Loucy (cell line): ENCODE measurements at regions not wholly inside any gene's neighbourhood (a gene's known extent, or its start where the extent isn't known, plus 50 kb on each side); places are given as distances from the start of the nearest gene placed in this dataset.

Experiments used
- H2AFZ ChIP-seq: fragments of 200-600 bp; sonication (generic); 2 replicates; pipeline ENCODE4 v1.6.0; 2016; ENCODE audit warnings: antibody characterized with exemption, mild to moderate bottlenecking, low read length, moderate library complexity
- H3F3A ChIP-seq: fragments of 200-600 bp; 2 replicates; pipeline ENCODE4 v1.6.0; 2016; ENCODE audit warnings: antibody characterized with exemption, low read depth, mild to moderate bottlenecking
- H3K27me3 ChIP-seq: fragments of 200-600 bp; sonication (generic); 2 replicates; pipeline ENCODE4 v1.6.1; 2014; ENCODE audit warnings: low read length, mild to moderate bottlenecking; ENCODE audit not compliant: insufficient read depth, poor library complexity, severe bottlenecking
- H3K36me3 ChIP-seq: fragments of 200-600 bp; sonication (generic); 2 replicates; pipeline ENCODE4 v1.6.1; 2016; ENCODE audit warnings: low read length; ENCODE audit not compliant: insufficient read depth
- H3K4me1 ChIP-seq: fragments of 200-600 bp; sonication (generic); 2 replicates; pipeline ENCODE4 v1.5.1; 2014; ENCODE audit warnings: low read length, mild to moderate bottlenecking; ENCODE audit not compliant: insufficient read depth, poor library complexity, severe bottlenecking
- H3K4me2 ChIP-seq: fragments of 200-600 bp; sonication (generic); 2 replicates; pipeline ENCODE4 v1.6.0; 2014; ENCODE audit warnings: antibody characterized with exemption, low read length, low read depth, mild to moderate bottlenecking; ENCODE audit not compliant: poor library complexity, severe bottlenecking
- H3K4me3 ChIP-seq: fragments of 200-600 bp; sonication (generic); 2 replicates; pipeline ENCODE4 v1.5.1; 2014; ENCODE audit warnings: low read length, mild to moderate bottlenecking, mixed read lengths; ENCODE audit not compliant: poor library complexity, severe bottlenecking
- H3K79me2 ChIP-seq: fragments of 200-600 bp; sonication (generic); 2 replicates; pipeline ENCODE4 v1.6.1; 2014; ENCODE audit warnings: low read length; ENCODE audit not compliant: insufficient read depth
- H3K9ac ChIP-seq: fragments of 200-600 bp; sonication (generic); 2 replicates; pipeline ENCODE4 v1.6.0; 2014; ENCODE audit warnings: mild to moderate bottlenecking, low read depth, low read length, moderate library complexity; ENCODE audit not compliant: poor library complexity, severe bottlenecking
- H3K9me2 ChIP-seq: fragments of 200-600 bp; sonication (generic); replicated peaks from 2 replicates; pipeline ENCODE4 v1.6.1; 2016; ENCODE audit warnings: low read depth, low read length, mixed read lengths
- H3K9me3 ChIP-seq: fragments of 200-600 bp; sonication (generic); 2 replicates; pipeline ENCODE4 v1.6.1; 2014; ENCODE audit warnings: mild to moderate bottlenecking, antibody characterized with exemption, low read length, low read depth; ENCODE audit not compliant: insufficient read depth
- H4K20me1 ChIP-seq: fragments of 200-600 bp; sonication (generic); 2 replicates; pipeline ENCODE4 v1.6.0; 2014; ENCODE audit warnings: antibody characterized with exemption, low read length, mild to moderate bottlenecking; ENCODE audit not compliant: insufficient read depth, poor library complexity, severe bottlenecking
- CTCF ChIP-seq: fragments of 200-600 bp; sonication (generic); conservative IDR thresholded peaks from 2 replicates; pipeline ENCODE4 v1.5.1; 2014; ENCODE audit warnings: mild to moderate bottlenecking, antibody characterized with exemption, low read length
- EZH2phosphoT487 ChIP-seq: fragments of 200-600 bp; IDR thresholded peaks from 2 replicates; pipeline ENCODE4 v1.6.1; 2018; ENCODE audit warnings: antibody characterized with exemption, mild to moderate bottlenecking, moderate library complexity, borderline replicate concordance

GRCh38 chr5:155368490-155368889 is 354.9 kb downstream of the KIF4B start:
- H3K79me2 ChIP-seq: no peaks in the 10 kb centered on the region
- H3F3A ChIP-seq: no peaks in the 10 kb centered on the region
- H3K9ac ChIP-seq: no peak overlapping the region
- H3K4me2 ChIP-seq: no peak overlapping the region
- H3K4me1 ChIP-seq: no peaks in the 10 kb centered on the region
- no peaks in the 10 kb centered on the region for H3K36me3 ChIP-seq
- no peak overlapping the region for H3K4me3 ChIP-seq
- no peaks in the 10 kb centered on the region for H4K20me1 ChIP-seq
- no peaks in the 10 kb centered on the region for H3K9me2 ChIP-seq
- H2AFZ ChIP-seq: no peak overlapping the region
- no peaks in the 10 kb centered on the region for H3K9me3 ChIP-seq
- TF ChIP-seq EZH2phosphoT487: no peak
- no peak for TF ChIP-seq CTCF
- no peaks in the 10 kb centered on the region for H3K27me3 ChIP-seq

GRCh38 chr5:155380480-155380879 is 366.9 kb downstream of the KIF4B start:
- Histone ChIP-seq H3K36me3 (no peaks in the 10 kb centered on the region), H3K9me2 (no peaks in the 10 kb centered on the region), H3K4me1 (no peaks in the 10 kb centered on the region), H3K4me2 (no peak overlapping the region), H4K20me1 (no peaks in the 10 kb centered on the region), H3K4me3 (no peak overlapping the region), H3K9ac (no peak overlapping the region), H3F3A (no peaks in the 10 kb centered on the region), H3K79me2 (no peaks in the 10 kb centered on the region), H2AFZ (no peak overlapping the region), H3K9me3 (no peaks in the 10 kb centered on the region), H3K27me3 (no peaks in the 10 kb centered on the region)
- TF ChIP-seq CTCF (no peak), EZH2phosphoT487 (no peak)

DNA sequence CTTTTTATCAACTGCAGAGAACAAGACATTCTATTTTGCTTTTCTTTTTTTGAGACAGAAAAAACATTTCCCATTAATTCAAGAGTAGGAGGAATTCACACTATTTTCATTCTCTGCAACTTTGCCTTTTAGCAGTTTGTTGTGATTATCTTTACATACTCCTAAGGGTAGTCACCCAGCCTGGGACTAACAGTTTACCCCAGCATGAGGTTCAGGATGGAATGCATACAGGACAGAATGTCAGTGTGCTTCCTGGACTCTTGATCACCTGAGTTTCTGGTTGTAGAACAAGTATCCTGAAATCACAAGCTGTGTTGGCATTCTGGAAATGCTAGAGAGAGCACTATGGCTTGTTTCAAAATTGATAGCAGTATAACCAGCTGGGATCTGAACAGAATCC is 368.1 kb downstream of the KIF4B start:
- Histone ChIP-seq H4K20me1 (no peaks in the 10 kb centered on the region), H3K4me1 (no peaks in the 10 kb centered on the region), H3K9me3 (no peaks in the 10 kb centered on the region), H3K79me2 (no peaks in the 10 kb centered on the region), H3F3A (no peaks in the 10 kb centered on the region), H3K9ac (no peak overlapping the region), H3K4me2 (no peak overlapping the region), H3K36me3 (no peaks in the 10 kb centered on the region), H3K27me3 (no peaks in the 10 kb centered on the region), H3K4me3 (no peak overlapping the region), H2AFZ (no peak overlapping the region), H3K9me2 (no peaks in the 10 kb centered on the region)
- TF ChIP-seq EZH2phosphoT487 (no peak), CTCF (no peak)
